IPS-NIHi7 (cell line): ENCODE measurements at regions not wholly inside any gene's neighbourhood (a gene's known extent, or its start where the extent isn't known, plus 50 kb on each side); places are given as distances from the start of the nearest gene placed in this dataset.
"Not testable (repeated sequence)": the region's sequence is repeated elsewhere in the genome, so short reads cannot be mapped to it uniquely, and the experiment has no call there.

ENCODE experiments used
- DNase-seq: peaks from one replicate; pipeline ENCODE4 v3.0.0; 2012; ENCODE audit warnings: mixed read lengths; ENCODE audit errors: extremely low spot score

- DNase-seq: no peak
These were observed 72.0 kb downstream of the VCAM1 start for GRCh38 chr1:100791586-100791985.

GRCh38 chr1:100793659-100794058 is 74.1 kb downstream of the VCAM1 start:
- no peak for DNase-seq

- no peak for DNase-seq
These were observed 75.5 kb downstream of the VCAM1 start for GRCh38 chr1:100794748-100795645.

- no peak for DNase-seq
These were observed 76.1 kb downstream of the VCAM1 start for GRCh38 chr1:100795646-100795985.

- DNase-seq: no peak
These were observed 76.5 kb downstream of the VCAM1 start for GRCh38 chr1:100796046-100796445.

- no peak for DNase-seq
These were observed 80.0 kb downstream of the VCAM1 start for GRCh38 chr1:100799548-100799947.

GRCh38 chr1:100799954-100800612 is 80.5 kb downstream of the VCAM1 start:
- DNase-seq: no peak

GRCh38 chr1:100801256-100801655 is 81.7 kb downstream of the VCAM1 start:
- DNase-seq: not testable (repeated sequence)

- DNase-seq: not testable (repeated sequence)
These were observed 83.7 kb downstream of the VCAM1 start for GRCh38 chr1:100803280-100803679.

- no peak for DNase-seq
These were observed 87.1 kb downstream of the VCAM1 start for GRCh38 chr1:100806601-100807000.

- no peak for DNase-seq
These were observed 84.3 kb downstream of the EXTL2 start for GRCh38 chr1:100810360-100810759.

GRCh38 chr1:100811808-100812207 is 82.8 kb downstream of the EXTL2 start:
- no peak for DNase-seq

GRCh38 chr1:100814938-100815337 is 79.7 kb downstream of the EXTL2 start:
- not testable (repeated sequence) for DNase-seq

- DNase-seq: no peak
These were observed 78.6 kb downstream of the EXTL2 start for GRCh38 chr1:100816049-100816448.

- peak; percentile 21 for DNase-seq
These were observed 74.4 kb downstream of the EXTL2 start for GRCh38 chr1:100820195-100820594.

- DNase-seq: not testable (repeated sequence)
These were observed 72.7 kb downstream of the EXTL2 start for GRCh38 chr1:100821919-100822318.
